HG03457 (cell line): ENCODE measurements at regions not wholly inside any gene's neighbourhood (a gene's known extent, or its start where the extent isn't known, plus 50 kb on each side); places are given as distances from the start of the nearest gene placed in this dataset.
"Not testable (repeated sequence)": the region's sequence is repeated elsewhere in the genome, so short reads cannot be mapped to it uniquely, and the experiment has no call there.

Experiments
- ATAC-seq: cut with Tn5 transposase; IDR thresholded peaks from one replicate; pipeline ENCODE4 v1.9.1; 2021; ENCODE audit warnings: moderate number of reproducible peaks; ENCODE audit not compliant: unreplicated experiment

- not testable (repeated sequence) for ATAC-seq
Observed at GRCh38 chr16:18263046-18263445, 73.5 kb downstream of the NPIPA8 start.

GRCh38 chr16:18261848-18262247, 74.7 kb downstream of the NPIPA8 start:
- not testable (repeated sequence) for ATAC-seq

GRCh38 chr16:18259496-18260176, 76.9 kb downstream of the NPIPA8 start:
- ATAC-seq, result not testable (repeated sequence)

GRCh38 chr16:18252943-18253342, 83.6 kb downstream of the NPIPA8 start:
- ATAC-seq, result not testable (repeated sequence)

GRCh38 chr16:18230505-18230904, 106.0 kb downstream of the NPIPA8 start:
- ATAC-seq, result not testable (repeated sequence)

GRCh38 chr16:18222054-18223009, 114.2 kb downstream of the NPIPA8 start:
- ATAC-seq, result not testable (repeated sequence)

GRCh38 chr16:18217741-18218140, 118.8 kb downstream of the NPIPA8 start:
- ATAC-seq, result not testable (repeated sequence)

- not testable (repeated sequence) for ATAC-seq
Observed at GRCh38 chr16:18216814-18217213, 119.7 kb downstream of the NPIPA8 start.

GRCh38 chr16:18213810-18214209, 122.7 kb downstream of the NPIPA8 start:
- ATAC-seq, result not testable (repeated sequence)

- ATAC-seq, result not testable (repeated sequence)
Observed at GRCh38 chr16:18211505-18211904, 125.0 kb downstream of the NPIPA8 start.

- ATAC-seq, result not testable (repeated sequence)
Observed at GRCh38 chr16:18204786-18205185, 131.8 kb downstream of the NPIPA8 start.

GRCh38 chr16:18204309-18204708, 132.2 kb downstream of the NPIPA8 start:
- ATAC-seq, result not testable (repeated sequence)

- not testable (repeated sequence) for ATAC-seq
Observed at GRCh38 chr16:18201511-18201910, 135.0 kb downstream of the NPIPA8 start.

- ATAC-seq, result not testable (repeated sequence)
Observed at GRCh38 chr16:18192389-18192788, 144.1 kb downstream of the NPIPA8 start.

GRCh38 chr16:18190179-18190578, 146.4 kb downstream of the NPIPA8 start:
- ATAC-seq, result not testable (repeated sequence)

- not testable (repeated sequence) for ATAC-seq
Observed at GRCh38 chr16:18184755-18185154, 151.8 kb downstream of the NPIPA8 start.

GRCh38 chr16:18181028-18181427, 155.5 kb downstream of the NPIPA8 start:
- not testable (repeated sequence) for ATAC-seq

GRCh38 chr16:18173945-18174497, 162.5 kb downstream of the NPIPA8 start:
- not testable (repeated sequence) for ATAC-seq

- not testable (repeated sequence) for ATAC-seq
Observed at GRCh38 chr16:18162293-18162692, 174.2 kb downstream of the NPIPA8 start.

GRCh38 chr16:18161224-18161623, 175.3 kb downstream of the NPIPA8 start:
- ATAC-seq, result not testable (repeated sequence)

- ATAC-seq, result not testable (repeated sequence)
Observed at GRCh38 chr16:18159185-18159584, 177.4 kb downstream of the NPIPA8 start.
